K562 (cell line): ENCODE measurements at regions not wholly inside any gene's neighbourhood (a gene's known extent, or its start where the extent isn't known, plus 50 kb on each side); places are given as distances from the start of the nearest gene placed in this dataset.

Experiments
- ATAC-seq: fragments of 200-7000 bp; cut with Tn5 transposase; 3 replicates; pipeline ENCODE4 v1.9.1; 2020; ENCODE audit warnings: moderate library complexity
- BruUV-seq: library from RNA; stranded (reverse); fragments of 400-500 nt; replicated peaks from 2 replicates; lab custom pipeline; 2021; lab: Mats Ljungman, UMichigan
- CTCF ChIA-PET: fragments of 300-600 bp; formaldehyde crosslinking; extraction: SDS; loops from one replicate; lab custom pipeline; 2021; ENCODE audit warnings: low intra/inter-chr PET ratio; lab: Yijun Ruan, JAX
- POLR2A ChIA-PET: fragments of 300-600, 350-650 bp; sonication (Branson Sonifier 250); formaldehyde crosslinking; extraction: SDS; loops from one replicate; lab custom pipeline; 2021; ENCODE audit warnings: antibody characterized with exemption, inconsistent platforms; lab: Yijun Ruan, JAX
- DNase-seq, 4 experiments: peaks; one replicate each; pipeline versions ENCODE4 v3.0.0 to v3.0.0-alpha.2; 2011 to 2018; ENCODE audit warnings: low spot score in 3 of 4, mixed read lengths in 3 of 4; ENCODE audit errors: extremely low read depth in 1 of 4
- FAIRE-seq: peaks from 2 replicates; lab custom pipeline; 2011; peaks lifted over from hg19 to GRCh38; lab: Jason Lieb, UNC
- H2AFZ ChIP-seq: 2 replicates; pipeline ENCODE4 v1.6.0; 2011; ENCODE audit warnings: low read depth, low read length, control low read depth, inconsistent platforms
- H3K27ac ChIP-seq: fragments of 200-600 bp; 3 replicates; pipeline ENCODE4 v1.8.0; 2011; ENCODE audit warnings: low read depth, mild to moderate bottlenecking, control low read depth, inconsistent platforms, low read length, moderate library complexity, mixed read lengths; ENCODE audit errors: extremely low read depth
- H3K27me3 ChIP-seq, 2 experiments: fragments of 300-600 bp in 1 of 2; 2 replicates in 1 of 2; 3 replicates in 1 of 2; pipeline versions ENCODE4 v1.6.0 to v1.8.0; 2011; ENCODE audit warnings: inconsistent platforms in 2 of 2, low read length in 2 of 2, mild to moderate bottlenecking in 1 of 2, mixed read lengths in 1 of 2, moderate library complexity in 1 of 2; ENCODE audit not compliant: control insufficient read depth in 2 of 2, insufficient read depth in 2 of 2
- H3K36me3 ChIP-seq: fragments of 300-600 bp; 3 replicates; pipeline ENCODE4 v1.8.0; 2011; ENCODE audit warnings: mild to moderate bottlenecking, low read length, inconsistent platforms; ENCODE audit not compliant: control insufficient read depth, insufficient read depth
- H3K4me1 ChIP-seq, 2 experiments: fragments of 200-600 bp in 1 of 2; replicated peaks in 1 of 2; 2 replicates in 1 of 2; 3 replicates in 1 of 2; pipeline versions ENCODE4 v1.5.1 to v1.8.0; 2011; ENCODE audit warnings: inconsistent platforms in 2 of 2, low read length in 2 of 2, mild to moderate bottlenecking in 1 of 2, mixed read lengths in 1 of 2, moderate library complexity in 1 of 2; ENCODE audit not compliant: control insufficient read depth in 2 of 2, insufficient read depth in 2 of 2
- H3K4me2 ChIP-seq: 2 replicates; pipeline ENCODE4 v1.6.1; 2011; ENCODE audit warnings: low read length, control low read depth, inconsistent platforms, mixed read lengths; ENCODE audit not compliant: insufficient read depth
- H3K4me3 ChIP-seq: fragments of 200-600 bp; sonication (generic), shearing (Covaris generic); 2 replicates; pipeline ENCODE4 v1.5.1; 2016; ENCODE audit warnings: control low read depth, inconsistent platforms
- H3K79me2 ChIP-seq: fragments of 200-600 bp; 3 replicates; pipeline ENCODE4 v1.8.0; 2011; ENCODE audit warnings: low read length, inconsistent platforms; ENCODE audit not compliant: control insufficient read depth, insufficient read depth
- H3K9ac ChIP-seq, 2 experiments: 2 replicates each; pipeline versions ENCODE4 v1.6.0 to v1.6.1; 2011; ENCODE audit warnings: low read depth in 2 of 2, low read length in 2 of 2, control low read depth in 1 of 2, inconsistent platforms in 1 of 2, mild to moderate bottlenecking in 1 of 2, mixed read lengths in 1 of 2; ENCODE audit not compliant: insufficient read depth in 1 of 2
- H3K9me1 ChIP-seq: one replicate; pipeline ENCODE4 v1.6.0; 2011; ENCODE audit warnings: inconsistent platforms, mild to moderate bottlenecking, low read length, moderate library complexity; ENCODE audit not compliant: control insufficient read depth, insufficient read depth
- H3K9me3 ChIP-seq: replicated peaks from 2 replicates; pipeline ENCODE4 v1.5.1; 2011; ENCODE audit warnings: low read depth, low read length, inconsistent platforms; ENCODE audit not compliant: control insufficient read depth, insufficient read depth
- H4K20me1 ChIP-seq: replicated peaks from 2 replicates; pipeline ENCODE4 v1.6.1; 2011; ENCODE audit warnings: low read length, inconsistent platforms, mixed read lengths; ENCODE audit not compliant: control insufficient read depth, insufficient read depth
- ATF6 ChIP-seq: sonication (generic); formaldehyde crosslinking; IDR thresholded peaks from 2 replicates; pipeline ENCODE4 v1.4.0; 2020; ENCODE audit warnings: mild to moderate bottlenecking, missing genetic modification reagents
- E2F1 ChIP-seq: sonication (generic); formaldehyde crosslinking; IDR thresholded peaks from 2 replicates; pipeline ENCODE4 v1.8.1; 2023; ENCODE audit warnings: mild to moderate bottlenecking, missing genetic modification reagents, moderate library complexity
- ETV5 ChIP-seq: sonication (generic); formaldehyde crosslinking; IDR thresholded peaks from 2 replicates; pipeline ENCODE4 v1.4.0; 2020; ENCODE audit warnings: low read depth, mild to moderate bottlenecking, missing genetic modification reagents
- FOXM1 ChIP-seq, 2 experiments: fragments of 450-650 bp in 1 of 2; sonication (generic) in 1 of 2; formaldehyde crosslinking in 1 of 2; IDR thresholded peaks; 2 replicates each; pipeline versions ENCODE4 v1.6.1 to v1.9.0; 2017 to 2022; ENCODE audit warnings: low read depth in 2 of 2, mild to moderate bottlenecking in 2 of 2, missing genetic modification reagents in 1 of 2, moderate library complexity in 1 of 2
- HDGF ChIP-seq: fragments of 450-650 bp; IDR thresholded peaks from 2 replicates; pipeline ENCODE4 v1.6.1; 2016
- ID3 ChIP-seq, 2 experiments: fragments of 250-450 bp in 1 of 2; fragments of 450-650 bp in 1 of 2; sonication (Bioruptor Pico) in 1 of 2; IDR thresholded peaks; 2 replicates each; pipeline versions ENCODE4 v1.6.1 to v1.8.0; 2016 to 2021; ENCODE audit warnings: mild to moderate bottlenecking in 2 of 2, moderate library complexity in 2 of 2, missing compliant biosample characterization in 1 of 2, missing genetic modification characterization in 1 of 2
- KLF6 ChIP-seq: fragments of 250-450 bp; sonication (Bioruptor Pico); IDR thresholded peaks from 2 replicates; pipeline ENCODE4 v1.4.0; 2020; ENCODE audit warnings: mild to moderate bottlenecking, moderate library complexity, borderline replicate concordance
- MECOM ChIP-seq: fragments of 250-450 bp; sonication (Bioruptor Pico); IDR thresholded peaks from 2 replicates; pipeline ENCODE4 v1.8.0; 2022; ENCODE audit warnings: inconsistent platforms
- NR4A1 ChIP-seq, 2 experiments: fragments of 250-450 bp in 1 of 2; fragments of 450-650 bp in 1 of 2; sonication (Bioruptor Pico) in 1 of 2; IDR thresholded peaks; 2 replicates each; pipeline versions ENCODE4 v1.4.0 to v1.6.1; 2016 to 2020; ENCODE audit warnings: mild to moderate bottlenecking in 2 of 2, missing compliant biosample characterization in 1 of 2, missing genetic modification characterization in 1 of 2, moderate library complexity in 1 of 2
- RBBP5 ChIP-seq: fragments of 200-600 bp; sonication (generic); IDR thresholded peaks from 2 replicates; pipeline ENCODE4 v1.6.1; 2012; ENCODE audit warnings: borderline replicate concordance, mild to moderate bottlenecking, low read length, control low read depth, inconsistent platforms; ENCODE audit not compliant: insufficient read depth, poor library complexity, severe bottlenecking
- SIN3B ChIP-seq: fragments of 450-650 bp; IDR thresholded peaks from 2 replicates; pipeline ENCODE4 v1.6.1; 2017; ENCODE audit warnings: low read depth, mild to moderate bottlenecking, moderate library complexity
- SMARCB1 ChIP-seq: IDR thresholded peaks from 2 replicates; pipeline ENCODE4 v1.6.1; 2011; ENCODE audit warnings: improper control_type of control experiment, low read depth; ENCODE audit not compliant: insufficient read length
- TCF7L2 ChIP-seq: fragments of 150-350 bp; IDR thresholded peaks from 2 replicates; pipeline ENCODE4 v1.6.1; 2016; ENCODE audit warnings: low read depth, mild to moderate bottlenecking, low read length, moderate library complexity
- VEZF1 ChIP-seq: fragments of 200-800 bp; sonication (Bioruptor generic); IDR thresholded peaks from 2 replicates; pipeline ENCODE4 v1.6.1; 2017; ENCODE audit warnings: missing genetic modification characterization, missing compliant biosample characterization
- ZNF224 ChIP-seq: sonication (generic); formaldehyde crosslinking; IDR thresholded peaks from 2 replicates; pipeline ENCODE4 v1.8.0; 2022; ENCODE audit warnings: mild to moderate bottlenecking, missing genetic modification reagents
- ZNF408 ChIP-seq: fragments of 250-450 bp; sonication (Bioruptor Pico); IDR thresholded peaks from 2 replicates; pipeline ENCODE4 v1.4.0; 2020; ENCODE audit warnings: low read depth, mild to moderate bottlenecking, moderate library complexity
- WGBS: fragments of 100-300 bp; shearing (Covaris generic); methylation state at CpG from one replicate; pipeline ENCODE4 v1.1.6; 2016; ENCODE audit warnings: low coverage, mixed read lengths; ENCODE audit not compliant: insufficient coverage; ENCODE audit errors: missing lambda C conversion rate; 5-methylcytosine and 5-hydroxymethylcytosine counted together
- in situ Hi-C: fragments of 300-500 bp; cut with MboI; formaldehyde crosslinking; loops from 4 replicates; pipeline ENCODE4 v1.15.0; 2018; ENCODE audit warnings: inconsistent platforms, mixed read lengths
- intact Hi-C: fragments of 100-400 bp; cut with micrococcal nuclease; formaldehyde crosslinking; loops from 2 replicates; pipeline ENCODE4 v1.14.2; 2022

- no TSS peak for BruUV-seq
- Histone ChIP-seq H3K79me2 (no peaks in the 10 kb centered on the region), H3K27ac (no peak overlapping the region), H2AFZ (no peak overlapping the region), H3K4me2 (no peak overlapping the region), H3K4me3 (no peak overlapping the region), H3K36me3 (no peaks in the 10 kb centered on the region), H3K4me1 (no peaks in the 10 kb centered on the region), H3K9me1 (no peaks in the 10 kb centered on the region), H4K20me1 (no peaks in the 10 kb centered on the region), H3K27me3 (no peaks in the 10 kb centered on the region), H3K9ac (no peak overlapping the region), H3K9me3 (no peaks in the 10 kb centered on the region)
- no peak for FAIRE-seq
- ATAC-seq, result no peak
- DNase-seq, result no peak
- TF ChIP-seq HDGF, result no peak
- TF ChIP-seq MECOM (CRISPR knock-in tag), result no peak
- no peak for TF ChIP-seq SMARCB1
- no peak for TF ChIP-seq ID3 (CRISPR knock-in tag; IDR thresholded peaks at IDR 0.05)
- TF ChIP-seq ID3 (tag; IDR thresholded peaks at IDR 0.05), result no peak
- TF ChIP-seq VEZF1 (CRISPR knock-in tag), result no peak
- no peak for TF ChIP-seq ATF6 (CRISPR knock-in tag)
- no peak for TF ChIP-seq NR4A1 (CRISPR knock-in tag; IDR thresholded peaks at IDR 0.05)
- no peak for TF ChIP-seq NR4A1 (tag; IDR thresholded peaks at IDR 0.05)
- TF ChIP-seq ZNF224, result no peak
- no peak for TF ChIP-seq SIN3B
- no peak for TF ChIP-seq KLF6 (CRISPR knock-in tag)
- TF ChIP-seq FOXM1 (IDR thresholded peaks at IDR 0.05; ENCODE audit: low read depth), result no peak
- no peak for TF ChIP-seq FOXM1 (CRISPR knock-in tag; IDR thresholded peaks at IDR 0.05; ENCODE audit: low read depth)
- TF ChIP-seq ZNF408 (CRISPR knock-in tag), result no peak
- no peak for TF ChIP-seq ETV5
- TF ChIP-seq E2F1 (CRISPR knock-in tag), result no peak
- no peak for TF ChIP-seq RBBP5
- no peak for TF ChIP-seq TCF7L2
- intact Hi-C loops (no loop called here), in situ Hi-C loops (no loop called here)
- POLR2A ChIA-PET, result no interaction called here
- CTCF ChIA-PET, result no interaction called here
- WGBS, result 0% methylated on average over 5 of the region's 5 CpGs
Measured at GRCh38 chr16:65998443-65998842, 368.0 kb upstream of the CDH5 start.
